Left ventricle myocardium superior (tissue), 1 donor: ENCODE measurements at regions not wholly inside any gene's neighbourhood (a gene's known extent, or its start where the extent isn't known, plus 50 kb on each side); places are given as distances from the start of the nearest gene placed in this dataset.
A peak's percentile ranks its signal among the peaks of the same experiment; 100 is the strongest.

Experiments
- ATAC-seq: fragments of 200-7000 bp; cut with Tn5 transposase; one replicate; pipeline ENCODE4 v1.9.1; 2020; ENCODE audit warnings: mild to moderate bottlenecking, moderate library complexity
- DNase-seq: peaks from one replicate; pipeline ENCODE4 v3.0.0-alpha.2; 2020
- intact Hi-C: fragments of 100-400 bp; cut with micrococcal nuclease; formaldehyde crosslinking; loops from one replicate; pipeline ENCODE4 v1.11.0; 2022
- donor health status: DM: no; HTN: yes; CAD: no; lungs with severe emphysema.

GRCh38 chr13:25037057-25037813 lies 58.7 kb upstream of the PABPC3 start:
- DNase-seq (no peak), ATAC-seq (peak; percentile 68)
- intact Hi-C loops, result no loop called here

- no peak for ATAC-seq
- intact Hi-C loops, result no loop called here
- DNase-seq, result no peak
Measured at GRCh38 chr13:25042151-25042865, 53.6 kb upstream of the PABPC3 start.

- intact Hi-C loops, result no loop called here
- ATAC-seq (no peak), DNase-seq (no peak)
Measured at GRCh38 chr13:25044071-25044470, 51.9 kb upstream of the PABPC3 start.
